C4-2B (cell line): ENCODE measurements at regions not wholly inside any gene's neighbourhood (a gene's known extent, or its start where the extent isn't known, plus 50 kb on each side); places are given as distances from the start of the nearest gene placed in this dataset.

Source experiments
- CTCF ChIP-seq: fragments of 450-650 bp; conservative IDR thresholded peaks from 2 replicates; pipeline ENCODE4 v1.5.1; 2017; ENCODE audit warnings: mild to moderate bottlenecking
- ZFX ChIP-seq: fragments of 450-650 bp; IDR thresholded peaks from 2 replicates; pipeline ENCODE4 v1.6.1; 2017

GRCh38 chr13:72043366-72043765 lies 176.4 kb upstream of the DACH1 start:
- TF ChIP-seq CTCF, result no peak
- no peak for TF ChIP-seq ZFX
